Right ventricle myocardium superior (tissue), 1 donor: ENCODE measurements at regions not wholly inside any gene's neighbourhood (a gene's known extent, or its start where the extent isn't known, plus 50 kb on each side); places are given as distances from the start of the nearest gene placed in this dataset.
"Not testable (repeated sequence)": the region's sequence is repeated elsewhere in the genome, so short reads cannot be mapped to it uniquely, and the experiment has no call there.

Experiments
- ATAC-seq: fragments of 200-7000 bp; cut with Tn5 transposase; one replicate; pipeline ENCODE4 v1.9.1; 2020; ENCODE audit warnings: mild to moderate bottlenecking; ENCODE audit not compliant: poor library complexity
- DNase-seq: peaks from one replicate; pipeline ENCODE4 v3.0.0-alpha.2; 2020
- intact Hi-C: fragments of 100-400 bp; cut with DNase I; formaldehyde crosslinking; loops from one replicate; pipeline ENCODE4 v1.11.2; 2022
- donor health status: DM: no; HTN: yes; CAD: no; lungs with severe emphysema.

DNA sequence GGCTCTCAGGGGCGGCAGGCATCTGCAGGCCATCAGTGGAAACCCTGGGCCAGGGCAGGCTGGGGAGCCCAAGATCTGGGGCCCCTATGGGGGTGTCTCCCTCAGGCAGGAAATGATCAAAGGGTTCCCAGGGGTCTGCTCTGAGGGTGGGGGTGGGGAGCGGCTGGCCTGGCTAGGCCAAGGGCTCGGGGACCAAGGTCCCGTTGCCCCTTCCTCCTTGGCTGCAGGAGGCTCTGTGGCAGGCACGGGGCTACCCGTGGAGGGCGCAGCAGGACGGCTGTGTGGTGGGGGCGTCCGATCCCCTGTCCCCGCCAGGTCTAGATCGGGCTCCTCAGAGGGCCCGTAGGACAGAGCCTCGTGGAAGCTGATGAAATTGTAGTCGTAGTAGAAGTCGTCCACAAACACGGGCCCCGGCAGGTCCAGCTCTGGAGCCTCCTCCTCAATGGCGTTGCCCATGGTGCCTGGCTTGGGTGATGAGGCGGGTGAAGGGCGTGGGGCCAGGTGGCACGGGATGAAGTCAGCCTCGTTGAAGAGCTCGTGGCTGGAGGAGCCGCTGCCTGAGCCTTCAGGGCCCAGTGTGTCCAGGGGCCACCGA is 117.8 kb upstream of the AKAP13 start:
- ATAC-seq, DNase-seq, intact Hi-C loops: not testable (repeated sequence)

DNA sequence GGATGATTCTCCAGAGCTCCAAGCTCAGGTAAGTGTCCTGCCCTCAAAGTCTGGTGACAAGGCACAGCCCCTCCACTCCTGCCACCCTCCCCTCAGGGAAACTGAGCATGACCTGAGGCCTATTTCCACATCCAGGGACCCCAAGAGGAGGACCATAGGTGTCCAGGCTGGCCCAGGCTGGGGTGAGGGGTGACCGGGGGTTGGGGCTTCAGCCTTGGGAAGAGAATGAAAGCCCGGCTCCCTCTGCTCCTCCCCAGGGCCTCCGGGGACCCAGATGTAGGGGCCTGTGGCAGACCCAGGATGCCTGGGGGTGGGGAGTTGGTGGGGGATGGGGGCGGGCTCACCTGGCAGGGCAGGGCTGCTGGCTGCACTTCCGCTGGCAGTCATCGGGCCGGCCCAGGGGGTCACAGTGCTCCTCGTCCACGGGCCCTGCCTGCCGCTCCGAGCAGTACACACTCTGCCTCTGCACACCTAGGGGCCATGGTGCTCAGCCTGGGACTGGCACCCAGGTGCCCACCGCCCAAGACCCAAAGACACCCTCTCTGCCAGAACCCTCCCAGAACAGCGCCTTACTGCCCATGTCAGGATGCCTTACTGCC is 116.5 kb upstream of the AKAP13 start:
- DNase-seq, ATAC-seq, intact Hi-C loops: not testable (repeated sequence)

DNA sequence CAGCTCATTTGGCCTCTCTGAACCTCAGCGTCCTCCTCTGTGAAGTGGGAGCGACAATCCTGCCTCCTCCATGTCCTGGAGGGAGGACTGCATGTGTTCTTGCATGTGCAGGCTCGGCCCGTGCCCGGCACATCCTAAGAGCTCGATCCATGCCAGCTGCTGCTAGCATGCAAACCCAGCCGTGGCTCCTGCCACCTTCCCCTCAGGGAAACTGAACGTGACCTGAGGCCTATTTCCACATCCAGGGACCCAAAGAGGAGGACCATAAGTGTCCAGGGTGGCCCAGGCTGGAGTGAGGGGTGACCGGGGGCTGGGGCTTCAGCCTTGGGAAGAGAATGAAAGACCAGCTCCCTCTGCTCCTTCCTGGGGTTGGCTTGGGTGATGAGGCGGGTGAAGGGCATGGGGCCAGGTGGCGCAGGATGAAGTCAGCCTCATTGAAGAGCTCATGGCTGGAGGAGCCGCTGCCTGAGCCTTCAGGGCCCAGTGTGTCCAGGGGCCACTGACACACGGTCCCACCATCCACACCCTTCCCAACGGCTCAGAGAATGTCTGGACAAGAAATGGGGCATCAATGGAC is 115.7 kb upstream of the AKAP13 start:
- intact Hi-C loops, ATAC-seq, DNase-seq: not testable (repeated sequence)

DNA sequence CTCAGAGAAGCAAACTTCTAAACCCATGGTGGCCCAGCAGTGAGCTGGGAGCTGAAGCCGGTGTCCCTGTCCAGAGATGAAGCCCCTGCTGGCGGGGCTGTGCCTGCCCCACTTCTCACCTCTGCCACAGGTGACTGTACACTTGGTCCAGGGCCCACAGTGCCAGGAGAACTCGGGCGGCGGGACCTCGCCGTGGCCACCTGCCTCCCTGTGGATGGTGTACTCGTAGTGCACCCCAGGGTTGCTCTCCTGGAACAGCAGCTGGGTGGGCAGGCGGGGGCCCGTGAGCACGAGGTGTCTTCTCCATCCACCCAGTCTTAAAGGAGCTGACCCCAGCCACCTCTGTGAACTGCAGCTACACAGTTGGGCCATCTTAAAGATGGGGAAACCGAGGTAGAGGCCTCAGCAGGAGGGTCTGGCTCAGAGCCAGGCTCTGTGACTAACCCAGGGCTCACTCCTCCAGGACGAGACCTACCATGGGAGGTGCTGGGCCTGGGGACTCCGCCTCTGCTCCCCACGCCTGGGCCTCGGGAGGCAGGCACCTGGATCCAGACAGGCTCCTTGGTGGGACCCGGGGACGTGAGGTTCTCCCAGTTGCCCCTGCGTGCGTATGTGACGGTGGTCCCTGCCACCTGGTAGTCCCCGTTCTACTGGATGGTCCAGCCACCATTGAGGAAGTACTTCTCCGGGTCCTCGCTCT is 113.1 kb upstream of the AKAP13 start:
- ATAC-seq, intact Hi-C loops, DNase-seq: not testable (repeated sequence)

DNA sequence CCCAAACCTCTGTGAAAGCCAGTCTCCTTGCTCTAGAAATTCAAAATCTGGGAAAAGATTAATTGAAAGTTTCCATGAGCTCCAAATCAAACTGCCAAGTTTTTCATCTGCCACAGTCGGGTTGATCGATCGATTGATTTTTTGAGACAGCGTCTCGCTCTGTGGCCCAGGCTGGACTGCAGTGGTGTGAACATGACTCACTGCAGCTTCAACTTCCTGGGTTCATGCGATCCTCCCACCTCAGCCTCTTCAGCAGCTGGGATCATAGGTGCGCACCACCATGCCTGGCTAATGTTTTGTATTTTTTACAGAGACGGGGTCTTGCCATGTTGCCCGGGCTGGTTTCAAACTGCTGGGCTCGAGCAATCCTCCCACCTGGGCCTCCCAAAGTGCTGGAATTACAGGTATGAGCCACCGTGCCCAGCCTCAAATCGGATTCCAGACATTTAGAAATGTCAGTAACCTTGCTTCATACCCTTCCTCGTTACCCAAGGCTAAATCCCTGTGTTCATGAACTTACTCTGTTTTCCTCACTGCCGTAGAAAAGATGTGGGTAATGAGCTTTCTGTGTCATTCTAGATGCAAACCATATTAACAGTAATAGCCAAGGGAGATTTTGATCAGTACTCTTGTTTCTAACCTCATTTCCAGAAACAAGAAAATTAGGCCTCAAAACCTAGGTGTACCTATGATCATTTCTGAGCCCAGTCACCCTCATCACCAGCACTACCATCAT is 105.9 kb upstream of the AKAP13 start:
- DNase-seq (no peak), ATAC-seq (no peak)
- intact Hi-C loops = no loop called here

DNA sequence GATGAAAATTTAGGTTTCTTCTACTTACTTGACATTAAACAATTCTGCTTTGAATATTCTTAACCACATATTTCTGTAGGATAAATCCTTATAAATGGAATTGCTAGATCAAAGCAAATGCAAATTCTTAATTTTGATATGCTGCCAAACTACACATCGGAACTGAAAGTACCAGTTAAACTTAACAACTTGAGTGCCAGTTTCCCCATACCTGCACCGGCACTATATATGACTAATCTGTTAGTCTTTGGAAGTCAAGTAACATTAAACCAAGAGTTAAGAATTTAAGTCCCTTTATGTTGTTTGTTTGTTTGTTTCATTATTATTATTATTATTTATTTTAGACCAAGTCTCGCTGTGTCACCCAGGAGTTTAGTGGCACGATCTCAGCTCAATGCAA is 103.9 kb upstream of the AKAP13 start:
- no peak for DNase-seq
- no peak for ATAC-seq
- intact Hi-C loops = no loop called here

DNA sequence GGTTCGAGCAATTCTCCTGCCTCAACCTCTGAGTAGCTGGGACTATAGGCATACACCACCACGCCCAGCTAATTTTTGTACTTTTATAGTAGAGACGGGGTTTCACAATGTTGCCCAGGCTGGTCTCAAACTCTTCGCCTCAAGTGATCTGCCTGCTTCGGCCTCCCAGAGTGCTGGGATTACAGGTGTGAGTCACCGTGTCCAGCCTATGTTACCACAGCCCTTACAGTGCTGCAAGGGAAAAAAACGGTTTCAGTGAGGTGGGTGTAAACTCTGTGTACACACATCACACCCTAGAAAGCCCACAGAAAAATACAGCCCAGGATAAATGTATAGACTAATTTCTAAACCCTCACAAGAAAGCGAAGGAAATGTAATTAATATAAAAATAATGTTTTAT is 103.5 kb upstream of the AKAP13 start:
- ATAC-seq = no peak
- no peak for DNase-seq
- intact Hi-C loops = no loop called here

DNA sequence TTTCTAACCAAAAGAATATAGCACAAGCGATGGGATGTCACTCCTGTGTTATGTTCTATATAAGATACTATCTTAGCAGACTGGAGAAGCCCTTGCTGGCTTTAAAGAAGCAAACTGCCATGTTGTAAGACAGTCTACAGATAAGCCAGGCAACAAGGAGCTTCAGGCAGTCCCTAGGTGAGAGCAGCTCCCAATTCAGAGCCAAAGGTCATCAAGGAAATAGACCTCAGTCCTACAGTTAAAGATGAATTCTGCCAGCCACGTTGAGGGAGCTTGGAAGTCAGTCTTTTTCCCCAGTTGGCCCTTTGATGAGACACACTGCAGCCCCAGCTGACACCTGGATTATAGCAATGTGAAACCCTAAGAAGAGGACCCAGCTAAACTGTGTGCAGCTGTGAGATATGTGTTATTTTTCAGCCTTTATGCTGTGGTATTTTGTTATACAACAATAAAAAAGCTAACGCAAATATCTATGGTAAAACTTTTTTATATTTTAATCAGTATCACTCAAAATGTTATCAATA is 102.5 kb upstream of the AKAP13 start:
- ATAC-seq = no peak
- DNase-seq = no peak
- intact Hi-C loops = no loop called here

DNA sequence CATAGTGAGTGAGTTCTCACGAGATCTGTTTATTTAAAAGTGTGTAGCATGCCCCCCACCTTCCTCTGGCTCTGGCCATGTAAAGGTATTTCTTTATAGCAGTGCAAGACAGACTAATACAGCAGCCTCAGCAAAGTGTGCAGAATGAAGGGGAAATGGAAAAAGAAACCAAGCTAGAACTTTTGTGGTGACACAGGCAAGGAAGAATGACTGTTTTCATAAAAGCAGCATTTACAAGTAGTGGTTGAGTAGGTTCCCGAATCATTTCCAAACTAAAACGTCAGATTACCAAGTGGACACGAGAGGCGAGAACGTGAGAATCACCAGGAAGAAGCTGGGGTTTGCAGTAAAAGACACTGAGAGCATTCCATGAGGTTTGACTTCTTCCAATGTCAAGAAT is 100.2 kb upstream of the AKAP13 start:
- no peak for ATAC-seq
- intact Hi-C loops = no loop called here
- DNase-seq = no peak

DNA sequence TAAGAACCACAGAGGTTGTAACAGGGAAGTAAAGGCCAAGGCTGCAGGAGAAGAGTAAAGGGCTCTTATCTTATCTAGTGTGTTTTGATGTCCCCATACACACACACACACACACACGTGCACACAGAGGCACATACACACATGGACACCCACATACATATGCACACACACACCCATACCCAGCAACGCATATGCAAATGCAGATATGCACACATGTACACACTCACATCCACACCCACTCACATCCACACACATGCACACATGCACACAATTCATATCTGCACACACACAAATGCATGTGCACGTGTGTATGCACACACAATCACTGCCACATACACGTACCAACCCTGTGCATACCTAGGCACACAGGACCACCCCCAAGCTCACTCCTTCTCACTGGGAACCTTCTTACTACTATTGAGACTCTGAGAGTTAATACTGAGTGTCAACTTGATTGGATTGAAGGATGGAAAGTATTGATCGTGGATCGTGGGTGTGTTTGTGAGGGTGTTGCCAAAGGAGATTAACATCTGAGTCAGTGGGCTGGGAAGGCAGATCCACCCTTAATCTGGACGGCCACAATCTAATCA is 99.0 kb upstream of the AKAP13 start:
- DNase-seq (no peak), ATAC-seq (no peak)
- intact Hi-C loops = no loop called here

DNA sequence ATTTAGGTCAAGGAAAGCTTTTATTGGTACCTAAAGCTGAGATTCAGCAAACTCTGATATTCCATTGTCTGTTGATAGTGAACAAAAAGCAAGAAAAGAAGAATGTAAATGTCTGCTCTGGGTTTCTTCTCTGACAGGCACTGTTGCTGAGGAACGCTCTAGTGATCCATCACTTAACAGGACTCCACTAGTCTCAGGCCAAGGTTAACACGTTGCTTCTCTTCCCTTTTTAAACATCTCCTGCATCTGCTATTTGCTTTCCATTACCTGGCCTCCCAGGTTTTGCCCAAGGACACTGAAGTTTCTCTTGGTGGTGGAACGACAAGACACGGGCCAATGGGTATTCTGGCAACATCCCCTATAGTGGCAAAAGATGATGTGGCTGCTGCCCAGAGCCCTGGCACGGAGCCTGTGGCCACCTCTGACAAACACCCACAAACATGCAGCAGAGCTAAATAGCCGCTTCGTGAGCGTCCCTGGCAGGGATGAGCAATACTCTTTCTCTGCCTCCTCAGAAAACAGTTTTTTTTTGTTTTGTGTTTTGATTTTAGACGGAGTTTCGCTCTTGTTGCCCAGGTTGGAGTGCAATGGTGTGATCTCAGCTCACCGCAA is 97.8 kb upstream of the AKAP13 start:
- no peak for DNase-seq

DNA sequence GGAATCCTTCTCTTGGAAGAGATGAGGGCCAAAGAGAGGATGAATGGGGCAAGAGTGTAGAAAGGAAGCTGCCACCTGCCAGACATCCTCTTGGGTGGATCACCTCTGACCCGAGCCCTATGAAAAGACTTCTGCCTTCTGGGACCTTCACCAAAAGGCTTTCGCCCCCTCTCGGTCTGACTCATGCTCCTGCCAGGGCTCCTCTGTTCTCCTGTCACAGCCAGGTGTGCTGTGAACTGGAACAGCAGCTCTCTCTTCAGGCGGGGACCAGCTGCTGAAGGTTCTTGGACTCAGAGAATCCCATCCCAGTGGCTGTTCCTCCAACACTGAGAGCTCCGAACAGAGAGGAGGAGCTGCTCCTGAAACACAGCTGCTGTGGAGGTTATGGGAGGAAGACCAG is 96.6 kb upstream of the AKAP13 start:
- ATAC-seq, DNase-seq, intact Hi-C loops: not testable (repeated sequence)

More for the DNA sequence above, 97.8 kb upstream of the AKAP13 start:
- intact Hi-C loops = no loop called here
- peak; percentile 52 for ATAC-seq

DNA sequence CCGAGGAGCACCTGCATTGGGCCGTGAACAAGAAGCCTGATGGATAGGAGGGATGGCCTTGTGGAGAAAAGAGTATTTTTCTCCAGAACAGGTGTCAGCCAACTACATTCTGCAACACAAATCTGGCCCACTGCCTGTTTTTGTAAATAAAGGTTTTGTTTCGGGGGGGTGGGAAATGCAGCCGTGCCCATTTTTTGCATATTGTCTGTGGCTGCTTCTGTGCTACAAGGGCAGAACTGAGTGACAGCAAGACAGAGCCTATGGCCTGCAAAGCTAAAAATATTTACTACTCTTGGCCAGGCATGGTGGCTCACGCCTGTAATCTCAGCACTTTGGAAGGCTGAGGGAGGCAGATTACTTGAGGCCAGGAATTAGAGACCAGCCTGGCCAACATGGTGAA is 95.9 kb upstream of the AKAP13 start:
- ATAC-seq (no peak), DNase-seq (no peak)
- intact Hi-C loops = no loop called here

DNA sequence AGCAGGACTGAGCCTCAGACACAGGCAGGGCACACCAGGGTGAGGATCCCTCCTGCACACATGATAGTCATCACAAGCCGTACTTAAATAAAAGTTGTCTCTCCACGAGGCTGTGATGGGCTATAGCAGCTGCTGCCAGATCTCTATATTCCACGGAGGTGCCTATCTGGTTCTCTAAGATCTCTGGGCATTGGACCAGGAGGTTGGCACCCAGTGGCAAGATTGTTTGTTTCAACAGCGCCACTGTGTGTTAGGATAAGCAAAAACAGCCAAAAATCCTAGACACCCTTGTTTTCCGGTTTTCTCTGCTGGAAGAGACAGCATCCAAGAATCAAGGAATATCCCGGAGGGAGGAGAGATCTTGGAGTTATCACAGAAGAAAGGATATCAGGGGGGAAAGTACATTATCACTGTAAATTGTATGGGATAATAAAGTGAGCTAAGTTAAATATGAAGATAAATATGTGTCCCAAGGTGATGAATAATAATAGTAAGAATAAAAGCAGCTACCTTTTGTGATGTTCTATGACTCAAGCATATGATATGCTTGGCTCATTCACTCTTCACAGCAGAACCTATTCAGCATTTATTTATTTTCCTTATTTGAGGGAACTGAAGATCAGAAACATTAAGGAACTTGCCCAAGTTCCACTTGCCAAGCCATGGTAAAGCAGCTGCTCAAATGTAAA is 90.6 kb upstream of the AKAP13 start:
- ATAC-seq (peak; percentile 86), DNase-seq (peak; percentile 61)
- intact Hi-C loops = loop anchor here (10.0 kb wide), 1 partner anchor 545 kb away; no protein-coding TSS in a partner anchor

DNA sequence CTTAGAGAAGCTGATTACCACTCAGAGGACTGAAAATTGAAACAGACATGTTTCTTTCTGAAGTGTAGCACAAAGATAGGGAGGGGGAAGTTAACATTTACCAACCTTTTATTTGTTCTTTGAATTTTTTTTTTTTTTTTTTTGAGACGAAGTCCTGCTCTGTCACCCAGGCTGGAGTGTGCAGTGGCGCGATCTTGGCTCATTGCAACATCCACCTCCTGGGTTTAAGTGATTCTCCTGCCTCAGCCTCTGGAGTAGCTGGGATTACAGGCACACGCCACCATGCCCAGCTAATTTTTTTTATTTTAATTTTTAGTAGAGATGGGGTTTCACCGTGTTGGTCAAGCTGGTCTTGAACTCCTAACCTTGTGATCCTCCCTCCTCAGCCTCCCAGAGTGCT is 87.8 kb upstream of the AKAP13 start:
- not testable (repeated sequence) for ATAC-seq, DNase-seq
- intact Hi-C loops = loop anchor here (10.0 kb wide), 1 partner anchor 542 kb away; no protein-coding TSS in a partner anchor

DNA sequence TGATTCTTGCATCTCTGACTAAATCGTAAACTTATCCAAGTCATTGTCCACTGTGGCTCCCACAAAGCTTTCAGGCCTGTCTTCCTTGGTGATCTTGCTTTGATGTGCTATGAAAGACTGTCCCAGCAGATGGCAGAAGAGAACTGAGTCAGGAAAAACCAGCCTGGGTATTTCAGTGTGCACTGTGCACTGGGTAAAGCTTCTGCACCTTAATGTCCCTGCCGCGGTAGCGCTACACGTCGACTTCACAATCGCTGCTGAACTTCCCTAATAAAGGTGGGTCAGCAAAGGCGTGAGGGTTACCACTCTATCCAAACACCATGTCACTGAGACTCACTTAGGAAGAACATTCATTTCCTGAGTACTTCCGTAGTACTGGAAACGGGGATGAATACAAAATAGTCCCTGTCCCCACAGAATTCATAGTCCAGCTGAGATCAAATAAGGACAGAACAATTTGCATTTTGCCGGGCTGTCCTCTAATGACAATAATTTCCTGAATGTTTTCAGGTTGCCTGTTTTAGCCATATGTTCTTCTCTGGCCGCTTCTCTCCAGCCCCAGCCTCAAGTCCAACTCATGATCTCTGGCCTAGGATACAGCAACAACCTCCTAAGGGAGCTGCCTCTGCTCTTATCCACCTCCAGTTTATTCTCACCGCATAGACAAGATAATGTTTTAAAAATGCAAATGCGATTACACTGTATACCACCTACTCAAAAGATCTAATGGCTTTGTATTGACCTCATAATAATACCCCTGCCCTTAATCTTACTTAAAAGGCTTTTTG is 83.6 kb upstream of the AKAP13 start:
- ATAC-seq (peak; percentile 95), DNase-seq (peak; percentile 47)
- intact Hi-C loops = loop anchor here (10.0 kb wide), 1 partner anchor 538 kb away; no protein-coding TSS in a partner anchor

DNA sequence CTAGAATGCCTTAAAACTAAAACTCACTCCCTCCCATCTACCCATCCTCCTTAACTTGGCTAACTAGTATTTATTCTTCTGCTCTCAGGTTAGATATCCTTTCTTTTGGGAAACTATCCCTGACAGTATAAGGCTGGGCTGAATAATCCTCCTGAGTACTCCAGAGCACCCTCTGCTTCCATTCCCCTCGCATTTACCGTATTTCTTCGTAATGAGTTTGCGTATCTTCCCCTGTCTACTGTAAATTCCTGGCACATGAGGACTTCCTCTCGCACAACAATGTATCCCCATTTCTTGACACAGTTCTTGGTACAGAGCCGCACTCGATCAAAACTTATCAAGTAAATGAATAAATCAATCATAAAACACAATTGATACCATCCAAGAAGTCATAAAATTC is 82.9 kb upstream of the AKAP13 start:
- ATAC-seq (no peak), DNase-seq (no peak)
- intact Hi-C loops = loop anchor here (10.0 kb wide), 1 partner anchor 537 kb away; no protein-coding TSS in a partner anchor
